ENCODE measurements at regions not wholly inside any gene's neighbourhood (a gene's known extent, or its start where the extent isn't known, plus 50 kb on each side); places are given as distances from the start of the nearest gene placed in this dataset.

DNA sequence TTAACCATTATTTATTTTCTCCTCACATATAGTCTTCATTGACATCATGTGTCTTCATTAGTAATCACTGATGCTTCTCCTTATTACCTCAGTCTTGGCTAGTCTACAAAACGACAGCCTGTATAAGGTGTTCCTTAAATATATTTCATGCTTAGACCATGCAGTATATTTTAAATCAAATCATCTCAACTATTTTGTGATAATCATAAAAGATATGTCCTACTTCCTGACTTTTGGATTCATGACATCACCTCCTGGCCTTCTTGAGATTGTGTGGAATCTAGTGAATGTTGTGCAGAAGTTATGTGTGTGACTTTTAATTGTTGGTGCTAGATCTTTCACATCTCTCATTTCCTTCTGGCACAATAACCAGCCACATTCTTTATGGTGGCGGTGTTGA is 1339.3 kb upstream of the C9orf72 start:
- TF ChIP-seq, protein P1, sequence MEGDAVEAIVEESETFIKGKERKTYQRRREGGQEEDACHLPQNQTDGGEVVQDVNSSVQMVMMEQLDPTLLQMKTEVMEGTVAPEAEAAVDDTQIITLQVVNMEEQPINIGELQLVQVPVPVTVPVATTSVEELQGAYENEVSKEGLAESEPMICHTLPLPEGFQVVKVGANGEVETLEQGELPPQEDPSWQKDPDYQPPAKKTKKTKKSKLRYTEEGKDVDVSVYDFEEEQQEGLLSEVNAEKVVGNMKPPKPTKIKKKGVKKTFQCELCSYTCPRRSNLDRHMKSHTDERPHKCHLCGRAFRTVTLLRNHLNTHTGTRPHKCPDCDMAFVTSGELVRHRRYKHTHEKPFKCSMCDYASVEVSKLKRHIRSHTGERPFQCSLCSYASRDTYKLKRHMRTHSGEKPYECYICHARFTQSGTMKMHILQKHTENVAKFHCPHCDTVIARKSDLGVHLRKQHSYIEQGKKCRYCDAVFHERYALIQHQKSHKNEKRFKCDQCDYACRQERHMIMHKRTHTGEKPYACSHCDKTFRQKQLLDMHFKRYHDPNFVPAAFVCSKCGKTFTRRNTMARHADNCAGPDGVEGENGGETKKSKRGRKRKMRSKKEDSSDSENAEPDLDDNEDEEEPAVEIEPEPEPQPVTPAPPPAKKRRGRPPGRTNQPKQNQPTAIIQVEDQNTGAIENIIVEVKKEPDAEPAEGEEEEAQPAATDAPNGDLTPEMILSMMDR (optimal IDR thresholded peaks at IDR 0.05 in 1 of 3, IDR thresholded peaks at IDR 0.05 in 1 of 3, conservative IDR thresholded peaks at IDR 0.05 in 1 of 3; ENCODE audit: extremely low read depth in 1 of 3, insufficient read depth in 2 of 3, low read length in 3 of 3): no peak
- TF ChIP-seq EZH2 (IDR thresholded peaks at IDR 0.05; ENCODE audit: low read length): no peak

Data from keratinocyte (primary cell).